NCI-H2029 (cell line): ENCODE measurements at regions not wholly inside any gene's neighbourhood (a gene's known extent, or its start where the extent isn't known, plus 50 kb on each side); places are given as distances from the start of the nearest gene placed in this dataset.
A peak's percentile ranks its signal among the peaks of the same experiment; 100 is the strongest.

ENCODE experiments used
- DNase-seq: peaks from one replicate; lab custom pipeline; 2025; lab: John Stamatoyannopoulos, UW

DNA sequence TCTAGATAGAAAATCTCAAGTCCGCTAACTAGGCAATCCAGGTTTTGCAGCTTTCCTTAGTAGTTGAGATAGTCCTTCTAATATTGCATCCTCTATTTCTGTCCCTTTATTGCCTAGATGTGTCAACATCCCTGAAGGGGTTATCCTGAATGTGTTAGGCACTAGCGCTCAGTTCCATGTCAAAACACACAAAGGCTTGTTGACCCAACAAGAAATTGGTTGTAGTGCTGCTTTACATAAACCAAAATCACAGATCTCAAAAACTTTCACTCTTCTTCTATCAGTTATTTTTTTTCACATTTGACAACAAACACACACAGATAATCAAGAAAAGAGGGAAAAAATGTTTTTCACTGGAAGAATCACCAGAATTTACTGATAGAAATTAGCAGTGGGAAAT lies 51.4 kb upstream of the SOX2 start:
- peak; percentile 18 for DNase-seq

DNA sequence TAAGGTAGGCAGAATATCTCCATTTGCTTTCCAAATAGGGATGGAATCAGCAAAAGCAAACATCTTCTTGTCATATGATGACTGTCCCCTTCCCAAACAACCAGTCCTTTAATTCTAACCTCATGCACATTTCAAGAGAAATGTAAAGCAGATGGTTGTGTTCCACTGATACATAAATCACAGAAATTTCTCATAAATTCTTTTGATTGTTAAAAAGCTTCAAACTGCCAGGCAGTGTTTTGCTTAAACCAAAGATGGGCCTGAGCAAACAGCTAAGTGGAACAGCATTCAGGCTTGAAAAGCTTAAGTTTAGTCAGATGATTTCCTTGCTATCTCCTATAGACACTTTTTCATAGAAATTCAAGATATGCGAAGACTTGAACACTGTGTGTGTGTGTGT lies 74.3 kb upstream of the SOX2 start:
- no peak for DNase-seq

DNA sequence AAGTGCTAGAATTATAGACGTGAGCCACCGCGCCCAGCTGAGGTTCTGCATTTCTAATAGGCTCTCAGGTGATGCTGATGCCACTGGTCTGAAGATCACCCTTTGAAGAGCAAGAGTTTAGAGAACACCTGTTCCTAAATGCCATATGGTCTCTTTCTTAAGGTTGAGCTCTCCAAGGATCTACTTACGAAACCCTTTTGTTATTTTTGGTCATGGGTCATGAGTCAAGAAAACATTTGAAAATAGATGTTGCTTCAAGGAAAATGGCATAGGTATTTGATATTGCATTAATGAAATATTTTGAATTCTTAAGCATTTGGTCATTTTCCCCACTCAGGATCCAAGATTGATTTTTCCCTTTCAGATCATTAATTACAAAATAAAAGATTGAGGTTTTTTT lies 74.7 kb upstream of the SOX2 start:
- no peak for DNase-seq

DNA sequence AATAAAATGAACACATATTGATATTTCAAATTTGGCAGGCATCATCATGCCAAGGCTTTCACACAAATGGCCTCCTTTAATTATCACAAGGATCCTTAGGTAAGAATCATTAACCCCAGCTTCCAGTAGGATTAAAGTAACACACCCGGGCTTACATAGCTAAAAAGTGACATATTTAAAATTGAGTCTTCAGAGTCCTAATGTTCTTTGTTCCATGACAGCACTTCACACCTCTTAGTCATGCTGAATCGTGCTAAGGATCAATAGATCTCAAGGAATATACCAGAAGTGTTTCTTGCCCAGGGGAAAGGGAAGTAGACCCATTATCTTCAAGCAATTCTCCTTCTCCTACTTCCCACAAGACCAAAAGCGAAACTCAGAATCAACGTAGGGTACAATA lies 76.6 kb upstream of the SOX2 start:
- no peak for DNase-seq

DNA sequence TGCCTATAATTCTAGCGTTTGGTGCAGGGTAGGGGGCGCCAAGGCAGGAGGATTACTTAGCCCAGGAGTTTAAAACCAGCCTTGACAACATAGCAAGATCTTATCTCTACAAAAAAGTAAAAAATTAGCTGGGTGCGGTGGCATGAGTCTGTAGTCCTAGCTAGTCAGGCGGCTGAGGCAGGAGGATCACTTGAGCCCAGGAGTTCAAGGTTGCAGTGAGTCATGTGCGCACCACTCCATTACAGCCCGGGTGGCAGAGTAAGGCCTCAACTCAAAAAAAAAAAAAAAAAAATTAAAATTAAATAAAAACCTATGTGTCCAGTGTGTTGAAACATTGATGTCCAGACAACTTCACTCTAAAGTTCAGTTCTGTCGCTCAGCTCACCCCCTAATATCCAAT lies 78.2 kb upstream of the SOX2 start:
- DNase-seq = no peak

DNA sequence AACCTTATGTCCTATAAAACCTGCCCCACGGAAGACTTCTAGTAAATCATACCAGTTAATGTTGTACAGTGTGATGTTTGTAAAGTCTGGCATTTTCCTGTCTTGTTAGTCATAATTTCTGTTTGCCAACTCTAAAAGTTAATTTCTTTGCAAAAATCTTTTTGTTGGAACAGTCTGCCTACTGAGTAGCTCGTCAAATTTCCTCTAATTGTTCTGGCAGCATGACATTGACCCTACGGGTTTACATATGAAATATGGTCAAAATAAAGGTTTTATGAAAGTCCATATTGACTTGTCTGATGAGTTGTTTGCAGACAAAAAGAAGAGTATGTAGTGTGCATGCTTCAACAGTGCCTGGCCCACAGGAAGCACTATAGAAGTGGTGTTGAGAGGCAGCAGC lies 79.8 kb upstream of the SOX2 start:
- no peak for DNase-seq

DNA sequence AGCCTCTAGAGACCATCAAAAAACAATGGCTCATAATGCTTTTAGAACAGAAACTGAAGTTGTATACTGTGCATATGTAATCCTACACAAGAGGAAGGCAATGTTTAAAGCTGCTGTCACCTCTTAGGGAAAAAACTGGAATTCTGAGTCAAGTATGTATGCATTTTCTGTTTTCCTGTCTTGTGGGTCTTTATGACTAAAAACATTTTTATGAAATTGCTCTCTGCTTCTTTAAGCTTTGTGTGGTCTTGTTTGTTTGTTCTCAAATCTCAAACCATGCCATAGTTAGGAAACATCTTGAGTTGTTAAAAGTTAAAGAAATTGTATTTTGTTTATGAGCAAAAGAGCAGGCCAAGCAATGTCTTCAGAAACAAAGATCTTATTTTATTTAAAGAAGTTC lies 80.9 kb upstream of the SOX2 start:
- DNase-seq = no peak

DNA sequence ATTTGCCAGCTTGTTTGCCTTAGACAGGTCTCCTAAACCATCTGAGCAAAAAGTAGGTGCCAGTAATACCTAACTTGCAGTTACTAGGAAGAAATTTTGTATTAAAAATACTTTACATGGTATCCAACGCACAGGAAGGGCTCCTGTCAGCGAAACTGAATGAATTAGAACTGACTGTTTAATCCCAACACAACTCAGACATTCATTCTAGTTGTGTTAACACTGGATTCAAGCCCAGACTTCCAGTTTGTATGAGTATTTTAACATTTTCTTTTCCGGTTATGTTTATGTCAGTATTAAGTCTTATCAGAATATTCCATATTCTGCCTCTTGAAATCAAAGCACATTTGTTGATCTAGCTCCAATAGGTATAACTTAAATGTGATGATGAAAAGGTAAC lies 82.0 kb upstream of the SOX2 start:
- DNase-seq = no peak

DNA sequence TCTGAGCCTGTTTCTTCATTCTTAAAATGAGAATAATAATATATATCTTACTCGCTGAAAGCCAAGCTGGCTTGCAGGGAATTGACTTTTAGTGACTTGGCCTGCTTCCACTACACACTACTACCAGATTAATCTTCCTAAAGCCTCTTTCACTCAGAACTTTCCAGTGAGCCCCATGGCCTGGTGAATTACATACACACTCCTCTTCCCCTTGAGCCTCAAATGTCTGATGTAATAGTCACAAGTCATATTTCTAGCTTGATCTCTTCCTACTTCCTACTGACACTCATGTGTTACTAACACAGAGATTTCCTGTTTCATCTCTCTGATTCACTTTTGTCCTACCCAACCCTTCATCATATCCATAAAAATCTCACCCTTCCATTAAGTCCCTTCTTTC lies 82.7 kb upstream of the SOX2 start:
- no peak for DNase-seq

DNA sequence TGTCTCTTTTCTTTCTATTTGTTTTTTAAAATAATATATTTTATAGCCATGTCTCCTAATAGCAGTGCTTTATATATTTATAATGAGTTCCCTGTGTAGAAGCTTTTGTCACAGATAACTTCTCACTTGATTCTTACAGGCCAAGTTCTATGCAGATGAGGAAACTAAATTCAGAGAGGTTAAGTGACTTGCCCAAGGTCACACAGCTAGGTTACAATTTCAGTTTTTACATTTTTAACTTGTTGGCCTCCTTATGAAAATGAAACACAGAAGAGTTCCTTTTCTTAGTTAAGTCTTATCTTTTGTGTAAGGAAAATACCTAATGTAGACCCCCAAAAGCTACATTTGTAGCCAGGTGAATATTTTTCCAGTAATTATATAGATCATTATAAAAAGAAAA lies 83.3 kb upstream of the SOX2 start:
- no peak for DNase-seq

DNA sequence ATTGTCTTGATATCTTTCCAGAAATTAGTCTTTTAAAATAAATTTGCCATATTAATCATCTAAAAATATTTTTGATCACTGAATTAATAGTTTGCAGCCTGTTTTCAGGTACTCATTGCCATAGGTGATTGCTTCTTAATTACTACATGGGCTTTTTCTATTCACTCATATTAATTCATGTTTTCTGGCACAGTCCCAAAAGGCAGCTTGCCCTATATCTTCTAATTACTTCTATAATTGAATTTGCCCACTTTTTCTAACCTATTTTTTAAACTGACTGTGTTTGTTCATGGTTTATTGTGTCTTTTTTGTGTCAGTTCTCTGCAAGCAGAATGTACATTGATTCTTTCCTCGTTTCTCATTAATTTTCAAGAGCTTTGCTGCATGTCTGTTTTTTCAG lies 85.7 kb upstream of the SOX2 start:
- no peak for DNase-seq

DNA sequence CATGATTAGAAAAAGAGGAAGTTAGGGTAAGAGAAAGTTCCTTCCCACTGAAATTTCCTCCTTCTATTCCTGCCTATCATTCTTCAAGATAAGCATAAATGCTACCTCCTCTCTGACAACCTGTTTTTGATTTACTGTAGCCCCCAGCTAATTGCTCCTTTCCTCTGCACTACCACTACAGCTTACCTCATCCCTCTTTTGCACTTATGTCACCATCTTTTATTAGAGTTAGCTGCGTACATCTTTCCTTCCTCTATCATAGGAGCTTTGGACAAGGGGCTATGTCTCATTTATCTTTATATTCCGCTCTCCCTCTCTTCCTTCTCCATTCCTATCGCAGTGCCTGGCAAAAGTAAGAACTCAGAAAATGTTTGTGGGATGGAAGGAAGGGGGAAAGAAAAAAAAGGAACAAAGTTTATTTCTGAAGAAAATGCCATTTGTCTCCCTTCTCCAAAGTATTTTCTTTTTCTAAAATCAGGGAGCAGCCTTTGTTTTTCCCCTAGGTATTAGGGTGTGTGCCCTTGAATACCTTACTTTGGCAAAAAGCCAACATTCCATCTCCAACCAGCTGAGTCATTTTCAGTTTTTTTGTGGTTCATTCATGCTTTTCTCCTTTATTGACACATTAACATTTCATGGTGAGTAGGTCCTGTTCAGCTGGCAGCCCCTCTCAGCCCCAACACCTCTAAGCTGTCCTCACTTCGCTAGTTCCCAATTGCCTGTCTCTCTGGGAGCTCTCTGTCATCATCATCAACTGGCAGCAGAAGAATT lies 87.6 kb upstream of the SOX2 start:
- DNase-seq = no peak

DNA sequence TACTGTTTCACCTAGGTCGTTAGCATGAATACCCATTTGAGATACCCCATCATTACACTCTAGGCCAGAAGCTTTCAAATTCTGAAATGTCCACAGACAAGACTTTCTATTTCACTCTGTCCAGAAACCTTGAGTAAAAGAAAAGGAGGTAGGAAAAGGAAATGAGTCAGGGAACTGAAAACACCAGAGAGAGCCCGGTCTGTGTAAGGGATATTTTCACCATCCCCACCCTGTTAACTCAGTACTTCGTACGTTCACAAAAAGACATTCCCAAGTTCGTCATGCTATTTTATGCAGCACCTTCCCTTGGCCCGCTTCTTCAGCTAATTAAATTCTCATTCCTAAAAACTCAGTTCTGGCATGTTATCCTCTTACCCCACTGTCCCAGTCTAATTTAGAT lies 89.4 kb upstream of the SOX2 start:
- DNase-seq = no peak

DNA sequence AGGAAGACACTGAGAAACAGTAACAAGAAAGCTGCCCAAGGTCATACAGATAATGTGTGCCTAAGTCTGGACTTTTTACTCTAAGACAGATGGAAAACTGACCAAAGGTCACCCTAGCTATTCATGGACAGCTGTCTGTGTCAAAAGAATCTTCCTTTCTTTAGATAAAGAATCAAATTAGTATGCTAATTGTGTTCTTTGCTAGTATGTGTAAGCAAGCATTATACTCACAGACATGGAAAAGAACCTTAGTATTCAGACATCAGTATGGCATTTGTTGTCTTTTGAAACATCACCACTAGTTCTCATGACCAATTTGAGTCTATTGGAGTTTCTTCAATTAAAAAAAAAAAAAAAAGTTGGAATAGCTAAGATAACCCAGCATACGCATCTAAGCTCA lies 91.8 kb upstream of the SOX2 start:
- no peak for DNase-seq

DNA sequence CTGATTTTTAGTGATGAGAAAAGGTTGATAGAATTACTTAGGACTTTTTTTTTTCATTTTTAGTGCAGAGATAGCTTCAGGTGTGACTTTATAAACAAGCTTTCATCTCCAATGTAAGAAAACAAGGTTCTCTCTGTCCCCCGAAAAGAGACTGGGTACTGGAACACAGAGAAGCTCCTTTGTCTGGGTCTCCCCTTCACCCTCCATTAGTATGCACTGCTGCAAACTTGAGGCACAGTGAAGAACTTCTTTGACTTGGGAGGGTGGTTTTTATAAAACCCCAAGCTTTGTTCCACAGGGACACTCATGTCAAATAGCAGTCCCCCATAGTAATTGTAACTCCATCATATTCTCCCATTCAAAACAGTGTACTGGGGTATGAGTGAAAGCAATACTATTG lies 93.5 kb upstream of the SOX2 start:
- no peak for DNase-seq

DNA sequence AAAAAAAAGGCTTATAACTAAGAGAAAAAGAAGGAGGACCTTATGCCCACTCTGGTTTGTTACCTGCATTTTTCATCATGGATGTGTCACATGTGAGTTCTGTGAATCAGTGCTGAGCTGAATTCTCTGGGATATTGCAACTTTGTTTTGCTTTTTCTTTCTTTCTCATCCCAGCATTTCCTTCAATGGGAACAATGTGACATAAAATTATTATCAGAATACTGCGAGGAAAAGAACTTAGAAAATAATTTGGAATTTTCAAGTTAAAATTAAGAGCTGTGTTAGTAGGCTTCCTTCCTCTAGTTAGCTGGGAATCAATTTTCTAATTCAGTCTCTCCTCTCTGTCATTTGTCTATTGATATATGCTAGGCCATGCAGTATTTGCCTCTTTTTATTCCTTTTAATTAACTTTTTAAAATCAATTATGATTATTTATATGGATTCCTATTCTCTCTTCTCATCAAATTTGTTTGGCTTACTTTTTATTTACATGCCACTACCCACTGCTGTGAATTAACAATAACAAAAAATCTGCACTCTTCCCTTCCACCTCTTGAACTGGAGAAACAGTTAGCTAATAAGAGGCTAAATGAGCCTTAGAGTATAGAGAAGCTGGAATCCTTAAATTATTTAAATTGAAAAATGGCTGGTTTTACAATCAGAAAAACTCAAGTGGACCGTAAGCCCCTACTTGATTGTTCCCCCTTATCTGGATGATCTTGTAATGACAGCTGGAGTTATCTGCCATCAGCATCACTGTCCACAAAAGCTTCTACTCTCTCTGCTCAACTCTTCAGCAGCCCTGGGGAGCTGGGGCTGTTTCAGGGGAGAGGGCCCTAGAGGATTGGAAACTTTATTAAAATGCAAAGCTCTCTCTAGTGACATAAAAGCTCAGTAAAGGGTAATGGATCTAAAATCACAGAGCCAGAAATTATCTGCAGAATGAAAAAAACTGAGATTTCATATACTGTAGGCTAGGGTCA lies 95.3 kb upstream of the SOX2 start:
- no peak for DNase-seq

DNA sequence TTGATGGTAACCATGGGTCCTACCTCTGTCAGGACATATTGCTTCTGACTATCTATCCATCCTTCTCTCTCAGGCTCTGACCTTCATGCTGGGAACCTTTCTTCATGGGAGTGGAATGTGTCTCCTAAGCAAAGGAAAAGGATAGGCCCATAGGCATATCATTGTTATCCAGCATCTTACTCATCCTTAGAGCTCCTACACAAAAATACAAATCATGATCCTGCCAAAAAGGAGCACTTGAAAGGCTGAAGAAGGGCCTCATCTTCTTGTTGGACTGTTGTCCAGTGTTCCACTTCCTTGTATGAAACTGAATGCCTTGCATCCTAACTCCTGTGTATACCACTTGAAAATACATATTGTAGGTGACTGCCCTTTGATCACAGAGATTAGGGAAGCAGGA lies 96.1 kb upstream of the SOX2 start:
- no peak for DNase-seq

DNA sequence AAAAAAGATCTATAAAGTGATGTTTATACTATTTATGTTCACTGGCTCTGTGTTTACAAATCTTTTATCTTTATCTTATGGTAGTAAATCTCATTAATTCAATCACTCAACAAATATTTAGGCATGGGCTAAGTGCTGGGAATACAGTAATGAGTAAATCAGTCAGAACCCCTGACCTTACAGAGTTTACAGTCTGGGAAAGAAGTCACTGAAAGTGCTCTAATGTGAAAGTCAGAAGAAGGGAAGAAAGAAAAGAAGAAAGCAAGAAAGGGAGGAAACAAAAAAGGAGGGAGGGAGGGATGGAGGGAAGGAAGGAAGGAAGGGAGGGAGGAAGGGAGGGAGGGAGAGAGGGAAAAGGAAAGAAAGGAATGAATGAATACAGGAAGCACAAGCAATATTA lies 96.8 kb upstream of the SOX2 start:
- DNase-seq = no peak

DNA sequence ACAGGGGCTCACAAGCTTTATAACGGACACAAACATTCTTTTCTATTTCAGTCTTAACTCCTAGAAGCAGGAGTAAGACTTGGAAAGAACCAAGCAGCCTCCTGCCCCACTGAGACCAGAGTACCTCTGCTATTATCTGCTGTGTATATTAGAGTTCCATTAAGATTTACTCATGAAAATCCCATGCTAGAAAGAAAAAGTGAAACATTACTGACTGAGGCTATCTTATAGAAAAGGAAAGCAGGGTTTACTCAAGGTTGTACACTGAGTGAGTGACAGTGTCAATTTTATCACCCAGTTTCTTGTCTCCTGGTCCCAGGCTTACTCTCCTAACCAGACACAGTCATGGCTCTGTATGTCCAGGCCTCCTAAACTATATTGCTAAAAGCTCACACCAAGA lies 97.9 kb upstream of the SOX2 start:
- DNase-seq = no peak

DNA sequence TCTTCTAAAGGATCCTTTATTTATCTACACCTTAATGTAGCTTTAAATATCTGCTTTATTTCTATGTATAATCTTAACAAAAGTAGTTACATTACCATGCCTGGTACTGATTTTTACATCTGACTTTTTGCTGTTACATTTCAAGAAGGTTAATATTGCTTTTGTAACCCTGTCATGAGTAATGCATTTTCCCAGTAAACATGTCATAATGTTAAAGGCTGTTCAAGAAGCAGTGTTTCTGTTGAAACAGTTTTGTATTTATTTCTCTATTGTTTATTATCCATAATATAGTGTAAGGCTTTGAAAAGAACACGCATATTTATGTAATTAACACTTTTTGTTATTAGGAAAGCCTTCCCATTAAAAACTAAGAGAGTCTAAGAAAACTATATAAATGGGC lies 98.5 kb upstream of the SOX2 start:
- no peak for DNase-seq

DNA sequence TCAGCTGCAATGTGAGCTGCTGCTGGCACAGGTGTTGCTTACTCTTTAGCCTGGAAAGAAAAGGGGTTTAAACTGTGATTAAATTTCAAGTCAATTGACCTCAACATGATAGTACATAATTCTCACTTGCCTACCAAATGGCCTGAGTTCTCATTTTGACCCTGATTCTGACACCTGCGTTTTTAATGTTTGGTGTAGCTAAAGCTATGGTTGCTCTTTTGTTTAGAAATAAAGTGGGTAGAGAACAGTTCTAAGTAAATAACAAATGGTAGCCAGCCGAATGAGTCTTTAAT lies 100.8 kb upstream of the SOX2 start:
- no peak for DNase-seq

DNA sequence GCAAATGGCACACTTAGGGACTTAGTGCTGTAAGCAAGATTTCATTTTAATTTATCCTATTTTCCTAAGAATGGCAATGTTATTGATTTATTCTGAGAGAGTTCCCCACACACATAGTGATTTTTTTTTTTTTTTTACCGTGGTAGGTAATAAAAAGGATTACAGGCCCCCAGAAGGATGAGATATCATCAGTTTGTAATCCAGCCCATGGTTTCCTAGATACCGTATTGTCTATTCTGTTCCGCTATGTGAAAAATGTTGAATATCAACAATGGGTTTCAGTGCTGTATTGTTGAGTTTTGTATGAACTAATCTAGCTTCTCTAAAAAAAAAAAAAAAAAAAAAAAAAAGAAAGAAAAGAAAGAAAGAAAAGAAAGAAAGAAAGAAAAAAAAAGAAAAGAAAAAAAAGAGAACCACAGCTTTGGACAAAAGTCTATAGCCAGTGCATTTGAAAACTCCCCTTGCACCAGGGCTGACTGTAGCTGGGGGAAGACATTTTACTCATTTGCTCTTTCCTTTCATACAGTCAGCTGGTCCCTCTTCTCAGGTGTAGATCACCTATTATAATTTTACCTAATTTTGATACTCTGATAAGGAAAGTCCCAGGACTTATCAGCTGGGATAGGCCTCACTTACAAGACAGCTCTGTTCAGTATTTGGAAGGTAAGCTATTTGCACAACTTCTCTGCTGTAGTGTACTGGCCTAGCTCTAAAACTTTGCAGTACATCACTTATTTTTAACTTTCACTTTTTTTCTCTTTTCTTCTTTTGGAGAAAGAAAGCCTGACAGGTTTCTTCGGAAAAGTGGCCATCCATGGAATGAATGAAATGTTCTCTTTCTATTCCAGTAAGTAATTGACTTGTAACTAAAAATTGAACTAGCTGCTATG lies 101.4 kb upstream of the SOX2 start:
- DNase-seq = no peak
